ACHN (cell line): ENCODE measurements at regions not wholly inside any gene's neighbourhood (a gene's known extent, or its start where the extent isn't known, plus 50 kb on each side); places are given as distances from the start of the nearest gene placed in this dataset.
"Not testable (repeated sequence)": the region's sequence is repeated elsewhere in the genome, so short reads cannot be mapped to it uniquely, and the experiment has no call there.

ENCODE experiments used
- DNase-seq: peaks from one replicate; pipeline ENCODE4 v3.0.0-alpha.2; 2015
- in situ Hi-C: cut with HindIII; loops from 2 replicates; pipeline ENCODE4 v1.10.0; 2017; ENCODE audit warnings: low sequenced_read_pairs, low pct_ligation_motif_present, low pct_unique_long_range_greater_than_20kb

DNA sequence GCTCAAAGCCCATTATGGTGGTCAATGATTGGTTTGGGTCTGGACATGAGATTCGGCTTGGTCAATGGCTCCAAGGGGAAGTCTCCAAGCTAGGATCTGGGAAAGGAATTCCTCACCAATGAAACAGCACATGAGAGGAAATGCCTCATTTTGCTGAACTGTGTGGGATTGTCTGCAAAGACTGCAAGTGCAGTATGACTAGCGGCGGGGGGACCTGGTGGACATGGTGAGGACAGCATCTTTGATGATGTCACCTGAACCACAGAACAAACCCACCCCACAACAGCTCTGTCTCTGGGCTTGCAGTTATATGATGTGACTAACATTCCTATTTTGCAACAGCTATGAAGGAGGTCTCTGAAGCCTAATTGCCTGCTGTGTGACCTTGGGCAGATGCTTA lies 50.6 kb upstream of the NKD1 start:
- DNase-seq, result no peak

DNA sequence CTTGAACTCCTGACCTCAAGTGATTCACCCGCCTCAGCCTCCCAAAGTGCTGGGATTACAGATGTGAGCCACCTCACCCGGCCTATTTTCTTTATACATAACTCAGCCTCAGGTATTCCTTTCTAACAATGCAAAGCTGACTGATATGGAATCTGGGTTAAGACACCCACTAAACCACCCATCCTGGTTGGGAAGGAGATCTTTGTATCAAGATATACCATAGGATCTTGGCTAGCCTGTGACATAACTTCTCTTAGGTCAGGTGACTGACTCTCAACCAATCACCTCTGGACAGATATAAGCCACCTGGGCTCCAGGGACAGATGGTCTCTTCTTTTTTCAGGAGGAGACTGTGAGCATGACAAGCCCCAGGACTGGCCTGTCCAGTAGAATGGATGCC lies 51.2 kb upstream of the NKD1 start:
- DNase-seq, result no peak
- in situ Hi-C loops, result no loop called here

More for the DNA sequence above, 50.6 kb upstream of the NKD1 start:
- in situ Hi-C loops, result no loop called here

DNA sequence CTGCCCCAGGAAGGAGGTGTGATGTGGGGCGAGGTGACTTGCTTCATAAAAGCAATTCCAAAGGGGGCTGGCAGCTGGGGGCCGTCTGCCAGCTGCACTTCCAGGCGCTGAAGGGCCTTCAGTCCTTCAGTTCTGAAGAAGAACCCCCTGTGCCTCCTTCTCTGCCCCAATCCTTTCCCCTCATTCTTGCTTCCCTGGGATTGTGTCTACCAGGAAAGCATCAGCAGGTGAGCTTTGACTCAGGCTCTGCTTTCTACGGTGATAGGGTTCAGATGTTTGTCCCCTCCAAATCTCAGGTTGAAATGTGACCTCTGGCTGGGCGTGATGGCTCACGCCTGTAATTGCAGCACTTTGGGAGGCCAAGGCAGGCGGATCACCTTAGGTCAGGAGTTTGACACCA lies 52.5 kb upstream of the NKD1 start:
- in situ Hi-C loops, result no loop called here
- DNase-seq, result no peak

DNA sequence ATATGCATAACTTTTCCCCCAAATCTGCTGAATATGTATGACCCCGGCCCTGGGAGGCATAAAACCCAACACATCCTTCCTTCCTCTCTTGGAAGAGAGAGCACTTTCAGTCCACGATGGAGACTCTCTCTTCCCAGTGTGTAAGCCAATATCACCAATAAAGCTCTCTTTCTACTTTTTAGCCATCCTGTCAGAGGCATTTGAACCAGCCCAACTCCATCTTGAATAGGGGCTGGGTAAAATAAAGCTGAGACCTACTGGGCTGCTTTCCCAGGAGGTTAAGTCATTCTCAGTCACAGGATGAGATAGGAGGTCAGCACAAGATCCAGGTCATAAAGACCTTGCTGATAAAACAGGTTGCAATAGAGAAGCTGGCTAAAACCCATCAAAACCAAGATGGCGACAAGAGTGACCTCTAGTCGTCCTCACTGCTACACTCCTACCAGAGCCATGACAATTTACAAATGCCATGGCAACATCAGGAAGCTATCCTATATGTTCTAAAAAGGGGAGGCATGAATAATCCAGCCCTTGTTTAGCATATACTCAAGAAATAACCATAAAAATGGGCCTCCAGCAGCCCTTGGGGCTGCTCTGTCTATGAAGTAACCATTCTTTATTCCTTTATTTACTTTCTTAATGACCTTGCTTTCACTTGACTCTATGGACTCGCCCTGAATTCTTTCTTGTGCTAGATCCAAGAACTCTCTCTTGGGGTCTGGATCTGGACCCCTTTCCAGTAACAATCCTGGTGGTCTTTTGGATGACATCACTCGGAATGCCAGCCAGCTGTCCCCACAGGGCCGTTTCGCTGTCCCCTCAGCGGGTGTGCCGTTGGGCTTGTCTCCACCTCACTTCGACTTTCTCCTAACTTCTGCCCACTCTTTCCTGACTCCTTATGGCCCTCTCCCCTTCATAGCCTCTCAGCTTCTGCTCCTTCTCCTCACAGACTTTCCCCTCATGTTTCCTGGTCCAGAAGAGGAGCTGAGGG lies 53.4 kb upstream of the NKD1 start:
- in situ Hi-C loops, result no loop called here

DNA sequence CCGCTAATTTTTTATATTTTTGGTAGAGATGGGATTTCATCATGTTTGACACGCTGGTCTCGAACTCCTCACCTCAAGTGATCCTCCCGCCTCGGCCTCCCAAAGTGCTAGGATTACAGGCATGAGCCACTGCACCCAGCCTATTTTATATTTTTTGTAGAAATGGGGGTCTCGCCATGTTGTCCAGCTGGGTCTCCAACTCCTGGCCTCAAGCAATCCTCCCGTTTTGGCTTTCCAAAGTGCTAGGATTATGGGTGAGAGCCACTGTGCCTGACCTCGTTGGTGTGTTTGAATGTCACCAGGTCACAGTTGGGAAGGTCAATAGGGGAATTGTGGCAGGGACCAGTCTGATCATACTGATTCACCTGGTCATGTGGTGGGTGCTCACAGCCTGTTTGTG lies 56.7 kb upstream of the NKD1 start:
- in situ Hi-C loops, result no loop called here
- no peak for DNase-seq

More for the DNA sequence above, 53.4 kb upstream of the NKD1 start:
- DNase-seq, result no peak

DNA sequence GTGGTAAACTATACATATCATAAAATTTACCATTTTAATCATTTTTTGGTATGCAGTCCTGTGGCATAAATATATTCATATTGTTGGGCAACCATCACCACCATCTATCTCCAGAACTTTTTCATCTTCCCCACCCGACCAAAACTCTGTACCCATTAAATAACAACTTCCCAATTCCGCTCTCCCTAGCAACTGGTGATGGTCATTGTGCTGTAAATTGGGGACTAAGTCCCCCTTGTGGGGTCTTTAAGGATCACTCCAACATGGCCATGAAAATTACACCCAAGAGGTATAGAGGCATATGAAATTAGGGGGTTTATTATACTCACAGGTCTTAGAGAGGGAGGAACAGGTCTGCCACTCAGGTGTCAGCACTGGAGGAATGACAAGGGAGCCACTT lies 57.4 kb upstream of the NKD1 start:
- no peak for DNase-seq
- in situ Hi-C loops, result no loop called here

DNA sequence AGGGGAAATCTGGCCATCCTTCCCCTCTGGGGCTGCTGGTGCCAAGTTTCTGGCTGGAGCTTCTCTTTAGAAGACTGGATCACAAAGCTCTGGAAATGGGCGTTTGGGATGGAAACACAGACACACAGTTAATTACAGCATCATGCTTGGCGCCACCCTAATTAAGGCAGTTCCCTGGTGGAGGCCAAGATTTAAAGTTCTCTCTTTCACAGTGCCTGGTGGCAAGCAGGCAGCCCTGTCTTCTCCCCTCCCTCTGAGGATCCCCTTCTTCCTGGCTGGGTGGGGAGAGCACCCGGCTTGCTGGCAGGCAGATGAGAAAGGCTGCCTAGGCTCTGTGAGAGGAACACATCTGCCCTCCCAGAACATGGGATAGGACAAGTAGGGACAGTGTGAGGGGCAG lies 59.0 kb upstream of the NKD1 start:
- in situ Hi-C loops, result no loop called here
- DNase-seq, result no peak

DNA sequence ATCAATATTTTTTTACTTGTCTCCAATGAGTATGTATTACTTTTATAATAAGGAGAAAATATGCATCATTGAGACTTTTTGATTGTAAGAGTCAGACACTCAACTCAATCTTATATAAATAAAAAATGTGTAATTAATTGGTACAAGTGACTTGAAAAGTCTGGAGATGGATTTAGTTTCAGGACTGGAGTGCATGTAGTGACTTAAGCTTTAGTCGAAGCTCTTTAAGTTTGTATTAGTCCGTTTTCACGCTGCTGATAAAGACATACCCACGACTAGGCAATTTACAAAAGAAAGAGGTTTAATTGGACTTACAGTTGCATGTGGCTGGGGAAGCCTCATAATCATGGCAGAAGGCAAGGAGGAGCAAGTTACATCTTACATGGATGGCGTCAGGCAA lies 60.7 kb upstream of the NKD1 start:
- no peak for DNase-seq
- in situ Hi-C loops, result no loop called here

DNA sequence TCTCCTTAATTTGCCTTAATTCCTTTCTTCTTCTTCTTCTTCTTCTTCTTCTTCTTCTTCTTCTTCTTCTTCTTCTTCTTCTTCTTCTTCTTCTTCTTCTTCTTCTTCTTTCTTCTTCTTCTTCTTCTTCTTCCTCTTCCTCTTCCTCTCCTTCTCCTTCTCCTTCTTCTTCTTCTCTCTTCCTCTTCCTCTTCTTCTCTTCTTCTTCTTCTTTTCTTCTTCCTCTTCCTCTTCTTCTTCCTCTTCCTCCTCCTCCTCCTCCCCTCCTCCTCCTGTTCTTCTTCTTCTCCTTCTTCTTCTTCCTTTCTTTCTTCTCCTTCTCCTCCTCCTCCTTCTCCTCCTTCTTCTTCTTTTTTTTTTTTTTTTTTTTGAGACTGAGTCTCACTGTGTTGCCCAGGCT lies 62.0 kb upstream of the NKD1 start:
- DNase-seq, in situ Hi-C loops: not testable (repeated sequence)

DNA sequence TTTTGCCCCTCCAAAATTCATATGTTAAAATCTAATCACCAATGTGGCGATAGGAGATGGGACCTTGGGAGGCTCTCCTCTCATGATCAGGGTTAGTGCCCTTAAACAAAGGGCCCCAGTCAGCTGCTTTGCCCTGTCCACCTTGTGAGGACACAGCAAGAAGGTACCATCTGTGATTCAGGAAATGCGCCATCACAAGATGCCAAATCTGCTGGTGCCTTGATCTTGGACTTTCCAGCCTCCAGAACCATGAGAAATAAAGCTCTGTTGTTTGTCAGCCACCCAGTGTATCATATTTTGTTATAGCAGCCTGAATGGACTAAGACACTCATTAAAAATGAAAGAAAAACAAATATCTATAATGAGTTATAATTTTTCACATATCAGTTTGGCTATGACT lies 63.0 kb upstream of the NKD1 start:
- in situ Hi-C loops, result no loop called here
- DNase-seq, result no peak

DNA sequence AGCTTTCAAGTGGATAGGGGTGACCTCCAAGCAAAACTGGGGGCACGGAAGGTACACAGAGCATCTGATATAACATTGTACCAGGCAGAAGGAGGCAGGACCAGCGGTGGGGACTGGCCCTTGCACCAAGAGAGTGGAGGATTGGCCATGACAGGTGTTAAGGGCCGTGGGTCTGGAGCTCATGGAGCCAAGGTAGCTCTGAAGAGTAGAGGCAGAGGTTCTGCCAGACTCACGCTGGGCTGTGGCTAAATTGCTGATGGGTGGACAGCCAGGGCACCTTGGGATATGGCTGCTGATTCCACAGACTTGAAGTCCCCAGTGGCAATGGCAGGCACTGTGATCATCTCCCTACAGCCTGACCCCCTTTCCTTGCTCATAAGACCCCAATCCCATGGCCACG lies 65.9 kb upstream of the NKD1 start:
- in situ Hi-C loops, result no loop called here
- no peak for DNase-seq

DNA sequence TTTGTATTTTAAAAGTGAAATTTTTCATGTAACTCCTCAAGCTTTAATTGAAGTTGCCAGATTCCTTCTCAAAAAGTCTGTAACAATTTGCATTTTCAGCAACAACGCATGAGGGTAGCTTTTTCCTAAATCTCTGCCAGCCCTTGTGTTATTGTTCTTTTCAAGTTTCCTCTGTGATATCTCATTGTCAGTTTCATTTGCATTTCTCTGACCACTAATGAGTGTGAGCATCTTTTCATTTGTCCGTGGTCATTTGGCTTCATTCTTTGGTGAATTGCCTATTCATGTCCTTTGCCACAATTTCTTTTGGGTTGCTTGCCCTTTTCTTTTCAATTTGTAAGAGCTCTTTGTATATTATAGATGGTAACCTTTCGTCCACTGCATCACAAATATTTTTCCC lies 68.0 kb upstream of the NKD1 start:
- in situ Hi-C loops, result no loop called here
- no peak for DNase-seq

DNA sequence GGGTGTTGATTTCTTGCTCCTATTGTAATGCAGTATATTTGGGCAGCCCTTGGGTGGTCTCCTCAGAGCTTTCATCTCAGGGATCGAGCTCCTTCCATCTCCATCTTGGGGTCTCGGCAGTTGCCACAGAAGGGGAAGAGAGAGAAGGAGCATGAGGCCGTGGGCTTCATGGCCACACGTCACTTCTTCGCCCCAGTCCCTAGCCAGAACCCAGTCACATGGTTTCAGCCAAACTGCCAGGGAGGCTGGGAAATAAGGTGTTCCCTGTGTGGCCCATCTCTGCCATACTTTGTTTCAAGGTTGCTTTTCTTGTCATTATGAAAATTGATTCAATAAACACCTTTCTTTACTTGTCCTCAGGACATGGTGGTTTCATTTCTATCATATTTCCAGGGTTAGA lies 68.4 kb upstream of the NKD1 start:
- in situ Hi-C loops, result no loop called here
- no peak for DNase-seq

DNA sequence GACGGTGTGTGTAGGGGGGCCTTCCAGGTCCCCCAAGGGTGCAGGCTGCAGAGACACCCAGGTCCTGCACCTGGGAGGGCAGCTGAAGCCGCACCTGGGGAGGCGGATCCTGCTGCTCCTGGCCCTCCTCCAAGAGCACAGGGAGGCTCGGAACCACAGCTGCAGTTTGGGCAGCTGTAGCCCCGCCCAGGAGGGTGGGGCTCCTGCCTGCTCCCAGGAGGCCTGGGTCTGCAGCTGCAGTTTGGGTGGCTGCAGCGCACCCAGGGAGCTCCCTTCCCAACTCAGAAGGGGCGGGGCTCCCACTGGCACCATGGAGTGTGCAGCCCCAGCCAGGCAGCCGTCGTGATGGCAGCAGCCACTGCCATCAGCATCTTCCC lies 69.4 kb upstream of the NKD1 start:
- in situ Hi-C loops, result no loop called here
- no peak for DNase-seq

DNA sequence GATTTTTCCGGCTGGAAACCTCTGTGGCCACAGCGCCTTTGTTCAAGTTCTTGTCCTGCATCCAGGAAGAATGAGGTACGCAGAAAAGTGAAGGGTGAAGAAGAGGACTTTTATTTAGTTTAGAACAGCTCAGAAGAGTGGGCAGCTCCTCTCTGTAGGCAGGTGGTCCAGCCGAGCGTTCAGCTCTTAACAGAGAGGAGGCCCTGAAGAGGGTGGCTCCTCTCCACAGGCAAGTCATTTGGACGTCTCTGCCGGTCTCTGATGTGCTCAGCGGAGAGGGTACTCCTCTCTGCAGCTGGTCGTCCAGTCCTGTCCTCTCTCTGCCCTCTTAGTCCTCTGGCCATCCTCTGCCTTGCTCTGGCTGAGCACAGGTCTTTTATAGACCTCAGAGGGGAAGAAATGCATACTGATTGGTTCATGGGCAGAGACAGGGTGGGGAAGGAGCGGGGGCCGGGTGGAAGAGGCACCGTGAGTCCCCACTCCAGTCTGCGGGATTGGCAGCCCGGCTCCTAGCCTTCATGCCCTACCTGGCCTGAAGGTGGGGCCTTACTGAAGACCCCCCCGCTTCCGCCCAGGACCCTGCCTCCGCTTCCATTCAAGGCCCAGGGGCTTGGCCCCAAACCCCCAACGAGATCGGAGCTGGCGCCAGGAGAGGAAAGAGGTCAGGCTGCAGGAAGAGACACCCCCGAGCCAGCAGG lies 70.0 kb upstream of the NKD1 start:
- in situ Hi-C loops, result no loop called here
- DNase-seq, result no peak

DNA sequence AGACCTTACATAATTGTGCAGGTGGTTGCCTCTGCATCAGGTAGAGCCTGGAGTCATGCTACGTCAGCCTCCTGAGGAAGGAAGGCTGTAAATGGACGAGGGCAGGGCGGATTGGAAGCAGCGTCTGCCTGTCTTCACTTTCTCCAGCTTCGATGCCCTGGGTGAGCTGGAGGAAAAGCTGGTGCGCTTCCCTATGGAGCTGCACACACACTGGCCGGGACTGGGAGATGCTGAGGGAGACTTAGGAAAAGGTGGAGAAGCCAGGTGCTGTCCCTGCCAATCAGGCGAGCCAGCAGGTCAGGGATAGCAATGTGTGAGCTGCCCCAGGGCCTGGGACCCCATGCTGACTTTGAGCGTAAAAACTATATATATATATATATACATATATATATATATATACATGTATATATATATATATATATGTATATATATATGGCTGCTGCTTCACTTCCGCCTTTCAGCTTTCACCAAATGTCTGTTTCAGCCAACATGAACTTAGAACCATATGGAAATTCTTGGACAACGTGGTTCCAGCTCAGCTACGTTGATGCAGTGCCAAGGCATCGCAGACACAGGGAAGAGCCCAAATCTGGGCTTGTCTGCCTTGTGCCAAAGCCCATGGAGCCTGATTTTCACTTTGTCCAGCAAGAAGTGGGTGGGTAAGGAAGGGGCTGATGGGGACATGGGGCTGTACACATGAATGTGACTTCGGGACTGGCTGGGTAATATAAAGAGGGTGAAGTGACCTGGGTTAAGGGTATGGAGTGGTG lies 71.5 kb upstream of the NKD1 start:
- DNase-seq, result no peak
- in situ Hi-C loops, result no loop called here

DNA sequence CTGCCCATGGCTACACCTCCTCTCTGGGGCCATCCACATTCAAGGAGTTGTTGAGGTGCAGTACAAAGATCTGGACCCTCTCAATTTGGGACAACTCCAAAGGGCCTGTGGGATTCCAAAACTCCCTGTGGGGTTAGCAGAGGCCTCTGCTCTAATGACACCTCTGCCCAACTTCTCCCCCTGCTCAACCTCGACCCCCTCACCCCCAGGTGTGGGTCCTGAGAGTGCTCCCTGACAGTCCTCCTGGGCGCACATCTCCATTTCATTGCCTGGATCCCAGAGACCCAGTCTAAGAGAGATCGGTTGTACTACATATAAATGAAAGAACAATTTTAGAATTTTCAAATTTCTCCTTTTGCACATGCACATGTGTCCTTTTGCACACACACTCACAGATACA lies 73.0 kb upstream of the NKD1 start:
- DNase-seq, result no peak
- in situ Hi-C loops, result no loop called here

DNA sequence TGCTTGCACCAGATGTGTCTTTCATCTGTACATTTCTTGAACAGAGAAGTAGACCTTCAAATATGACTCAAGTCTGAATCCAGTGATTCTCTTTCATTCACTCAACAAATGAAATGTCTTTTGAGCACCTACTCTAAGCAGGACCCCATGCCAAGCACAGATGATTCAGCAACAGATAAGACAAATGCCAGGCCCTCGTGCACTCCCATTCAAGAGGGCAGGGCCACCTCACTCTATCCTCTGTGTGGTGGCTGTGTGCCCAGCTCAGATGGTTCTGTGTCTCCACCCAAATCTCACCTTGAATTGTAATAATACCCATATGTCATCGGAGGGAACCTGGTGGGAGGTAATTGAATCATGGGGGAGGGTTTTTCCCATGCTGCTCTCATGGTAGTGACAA lies 74.1 kb upstream of the NKD1 start:
- in situ Hi-C loops, result no loop called here
- no peak for DNase-seq

DNA sequence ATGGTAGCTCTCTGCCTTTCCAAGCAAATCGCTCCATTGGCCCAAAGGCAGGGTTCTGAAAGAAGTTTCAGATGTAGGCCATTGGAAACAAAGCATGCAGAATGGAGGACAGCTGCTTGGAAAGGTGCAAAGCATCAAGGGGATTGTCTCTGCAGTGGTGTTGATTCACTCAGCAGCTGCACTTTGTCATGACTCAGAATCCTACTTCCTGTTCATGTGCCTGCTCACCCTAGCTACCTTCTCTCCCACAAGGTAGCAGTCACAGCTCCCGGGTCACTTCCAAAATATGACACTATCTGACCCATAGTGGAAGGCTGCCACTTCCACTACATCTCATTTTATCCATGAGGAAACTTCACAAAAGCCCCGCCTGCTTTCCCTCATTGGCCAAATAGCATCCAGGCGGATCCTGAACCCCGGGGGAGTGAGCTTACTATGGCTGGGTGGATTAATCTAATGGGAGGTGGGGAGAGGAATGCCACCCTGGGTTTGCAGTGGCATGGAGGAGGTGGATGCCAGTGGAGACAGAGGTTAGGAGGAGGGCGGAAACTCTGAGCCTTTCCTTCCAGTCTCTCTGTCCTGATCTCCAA lies 74.7 kb upstream of the NKD1 start:
- DNase-seq, result peak; percentile 20

More for the DNA sequence above, 74.7 kb upstream of the NKD1 start:
- in situ Hi-C loops, result no loop called here
